DOHH2 (cell line): ENCODE measurements at regions not wholly inside any gene's neighbourhood (a gene's known extent, or its start where the extent isn't known, plus 50 kb on each side); places are given as distances from the start of the nearest gene placed in this dataset.

Experiments used
- H3F3A ChIP-seq: fragments of 200-600 bp; sonication (generic), shearing (Covaris generic); 2 replicates; pipeline ENCODE4 v1.6.0; 2016; ENCODE audit warnings: antibody characterized with exemption, mild to moderate bottlenecking; ENCODE audit not compliant: control insufficient read depth, insufficient read depth
- H3K27ac ChIP-seq: fragments of 200-600 bp; sonication (generic); 2 replicates; pipeline ENCODE4 v1.5.1; 2014; ENCODE audit warnings: low read depth, mild to moderate bottlenecking, low read length, moderate library complexity
- H3K27me3 ChIP-seq: fragments of 200-600 bp; sonication (generic); 2 replicates; pipeline ENCODE4 v1.6.1; 2014; ENCODE audit warnings: mild to moderate bottlenecking, low read length, mixed read lengths; ENCODE audit not compliant: control insufficient read depth
- H3K36me3 ChIP-seq: fragments of 200-600 bp; sonication (generic); 2 replicates; pipeline ENCODE4 v1.6.1; 2014; ENCODE audit warnings: mild to moderate bottlenecking, low read length, moderate library complexity, mixed read lengths; ENCODE audit not compliant: control insufficient read depth
- H3K4me1 ChIP-seq: fragments of 200-600 bp; sonication (generic); 2 replicates; pipeline ENCODE4 v1.6.1; 2014; ENCODE audit warnings: mild to moderate bottlenecking, low read length, mixed read lengths; ENCODE audit not compliant: control insufficient read depth
- H3K4me2 ChIP-seq: fragments of 200-600 bp; sonication (generic); 2 replicates; pipeline ENCODE4 v1.6.0; 2014; ENCODE audit warnings: mild to moderate bottlenecking, low read length, moderate library complexity
- H3K4me3 ChIP-seq: fragments of 200-600 bp; sonication (generic); 2 replicates; pipeline ENCODE4 v1.5.1; 2014; ENCODE audit warnings: mild to moderate bottlenecking, low read length, mixed read lengths
- H3K79me2 ChIP-seq: fragments of 200-600 bp; sonication (generic); 2 replicates; pipeline ENCODE4 v1.6.1; 2014; ENCODE audit warnings: mild to moderate bottlenecking, low read length, mixed read lengths; ENCODE audit not compliant: control insufficient read depth
- H3K9me2 ChIP-seq: fragments of 200-600 bp; sonication (generic); replicated peaks from 2 replicates; pipeline ENCODE4 v1.6.1; 2014; ENCODE audit warnings: mild to moderate bottlenecking, low read length, mixed read lengths; ENCODE audit not compliant: control insufficient read depth
- H3K9me3 ChIP-seq: fragments of 200-600 bp; sonication (generic); 2 replicates; pipeline ENCODE4 v1.6.1; 2014; ENCODE audit warnings: antibody characterized with exemption, low read length, mixed read lengths; ENCODE audit not compliant: control insufficient read depth, insufficient read depth
- H4K20me1 ChIP-seq: fragments of 200-600 bp; sonication (generic); 2 replicates; pipeline ENCODE4 v1.6.0; 2014; ENCODE audit warnings: low read depth, mild to moderate bottlenecking, antibody characterized with exemption, low read length, moderate library complexity; ENCODE audit not compliant: control insufficient read depth, insufficient read depth
- CTCF ChIP-seq: fragments of 200-600 bp; sonication (generic); IDR thresholded peaks from one replicate; pipeline ENCODE4 v1.5.1; 2014; ENCODE audit warnings: antibody characterized with exemption, mild to moderate bottlenecking, low read depth, low read length; ENCODE audit not compliant: poor library complexity, severe bottlenecking
- EZH2phosphoT487 ChIP-seq: fragments of 200-600 bp; sonication (generic); IDR thresholded peaks from 2 replicates; pipeline ENCODE4 v1.6.1; 2017; ENCODE audit warnings: borderline replicate concordance, mild to moderate bottlenecking, antibody characterized with exemption, low read length, moderate library complexity, mixed read lengths

GRCh38 chr6:100217225-100218012 lies 223.4 kb upstream of the MCHR2 start:
- Histone ChIP-seq H3K4me3 (no peak overlapping the region), H3K36me3 (no peaks in the 10 kb centered on the region), H3K9me2 (no peaks in the 10 kb centered on the region), H3K4me2 (no peak overlapping the region), H3F3A (no peaks in the 10 kb centered on the region), H3K27ac (no peak overlapping the region), H3K9me3 (no peaks in the 10 kb centered on the region), H3K79me2 (no peaks in the 10 kb centered on the region), H4K20me1 (no peaks in the 10 kb centered on the region), H3K4me1 (no peaks in the 10 kb centered on the region), H3K27me3 (no peaks in the 10 kb centered on the region)
- no peak for TF ChIP-seq CTCF
- TF ChIP-seq EZH2phosphoT487 = no peak

- H3K4me2 ChIP-seq = no peak overlapping the region
- TF ChIP-seq EZH2phosphoT487 (no peak), CTCF (no peak)
- no peak overlapping the region for H3K4me3 ChIP-seq
- H3K27me3 ChIP-seq = no peaks in the 10 kb centered on the region
- H3K79me2 ChIP-seq = no peaks in the 10 kb centered on the region
- H3K27ac ChIP-seq = no peak overlapping the region
- no peaks in the 10 kb centered on the region for H4K20me1 ChIP-seq
- no peaks in the 10 kb centered on the region for H3K4me1 ChIP-seq
- no peaks in the 10 kb centered on the region for H3K36me3 ChIP-seq
- H3K9me2 ChIP-seq = no peaks in the 10 kb centered on the region
- no peaks in the 10 kb centered on the region for H3F3A ChIP-seq
- no peaks in the 10 kb centered on the region for H3K9me3 ChIP-seq
Observed at GRCh38 chr6:100216760-100217159, 222.7 kb upstream of the MCHR2 start.

GRCh38 chr6:100212131-100212530 lies 218.1 kb upstream of the MCHR2 start:
- no peaks in the 10 kb centered on the region for H3K9me3 ChIP-seq
- H3K27ac ChIP-seq = no peak overlapping the region
- H3K27me3 ChIP-seq = no peaks in the 10 kb centered on the region
- no peaks in the 10 kb centered on the region for H3K9me2 ChIP-seq
- no peaks in the 10 kb centered on the region for H4K20me1 ChIP-seq
- H3K79me2 ChIP-seq = no peaks in the 10 kb centered on the region
- H3K4me3 ChIP-seq = no peak overlapping the region
- TF ChIP-seq CTCF (no peak), EZH2phosphoT487 (no peak)
- no peaks in the 10 kb centered on the region for H3F3A ChIP-seq
- no peaks in the 10 kb centered on the region for H3K36me3 ChIP-seq
- no peaks in the 10 kb centered on the region for H3K4me1 ChIP-seq
- H3K4me2 ChIP-seq = no peak overlapping the region
